Femur (tissue), 1 donor: ENCODE measurements at regions not wholly inside any gene's neighbourhood (a gene's known extent, or its start where the extent isn't known, plus 50 kb on each side); places are given as distances from the start of the nearest gene placed in this dataset.
"Not testable (repeated sequence)": the region's sequence is repeated elsewhere in the genome, so short reads cannot be mapped to it uniquely, and the experiment has no call there.

Experiments
- DNase-seq: peaks from one replicate; pipeline ENCODE4 v3.0.0-alpha.2; 2017

DNA sequence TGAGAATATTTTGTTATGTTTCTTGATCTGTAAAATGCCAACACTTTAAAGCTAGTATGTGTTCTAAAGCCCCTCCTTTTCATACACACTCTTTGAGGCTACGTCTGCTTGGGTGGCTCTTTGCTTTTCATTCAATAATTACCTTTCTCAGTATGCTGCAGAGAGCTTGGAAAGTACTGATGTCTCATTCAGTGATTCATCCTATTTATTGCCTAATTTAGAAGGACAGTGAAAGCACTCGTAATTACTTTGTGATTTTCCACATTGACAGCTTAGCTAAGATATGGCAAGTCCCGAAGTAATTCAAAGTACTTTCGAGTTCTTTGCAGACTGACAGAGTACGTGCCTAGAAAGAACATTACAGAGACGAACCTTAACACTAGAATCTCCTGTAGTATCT lies 57.2 kb downstream of the BMP15 start:
- no peak for DNase-seq

DNA sequence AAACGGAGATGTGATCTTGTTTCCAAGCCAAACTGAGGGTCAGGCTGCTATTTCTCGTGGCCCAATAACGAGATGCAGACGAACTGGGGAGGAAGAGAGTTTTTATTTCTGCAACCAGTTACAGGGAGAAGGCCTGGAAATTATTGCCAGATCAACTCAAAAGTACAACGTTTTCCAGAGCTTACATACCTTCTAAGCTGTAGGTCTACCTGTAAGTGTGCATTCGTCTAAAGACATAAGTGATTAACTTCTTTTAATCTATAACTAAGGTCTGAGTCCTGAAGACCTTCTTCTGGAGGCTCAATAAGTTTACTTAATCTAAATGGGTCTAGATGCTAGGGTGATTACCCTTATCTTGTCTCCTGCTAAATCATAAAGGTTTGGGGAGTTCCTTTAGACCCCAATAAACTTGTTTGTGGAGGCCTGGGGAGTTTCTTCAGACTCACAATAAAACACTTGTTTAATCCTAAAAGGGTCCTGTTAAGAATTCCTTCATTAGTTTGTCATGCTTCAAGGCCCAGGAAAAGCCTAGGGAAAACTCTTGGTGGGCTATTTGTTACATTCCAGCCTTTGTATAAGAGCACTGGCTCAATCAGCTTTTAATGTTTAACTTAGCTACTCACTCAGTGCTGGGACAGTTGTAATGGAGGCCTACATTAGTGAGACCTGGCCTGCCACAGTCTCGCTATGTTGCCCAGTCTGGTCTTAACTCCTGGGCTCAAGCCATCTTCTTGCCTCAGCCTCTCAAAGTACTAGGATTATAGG lies 58.5 kb downstream of the BMP15 start:
- DNase-seq, result not testable (repeated sequence)

DNA sequence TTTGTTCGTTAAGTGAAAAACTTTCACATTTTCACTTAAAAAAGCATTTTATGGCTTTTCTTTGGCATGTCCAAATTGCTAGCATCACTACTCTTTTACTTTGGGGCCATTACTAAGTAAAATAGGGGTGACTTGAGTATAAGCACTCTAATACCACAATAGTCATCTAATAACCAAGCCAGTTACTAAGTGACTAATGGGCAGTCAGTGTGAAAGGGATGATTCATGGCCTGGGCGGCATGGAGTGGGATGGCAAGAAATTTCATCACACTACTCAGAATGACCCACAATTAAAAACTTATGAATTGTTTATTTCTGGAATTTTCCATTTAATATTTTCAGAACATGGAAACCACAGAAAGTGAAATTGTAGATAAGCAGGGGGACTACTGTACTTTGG lies 60.9 kb downstream of the BMP15 start:
- DNase-seq, result no peak

DNA sequence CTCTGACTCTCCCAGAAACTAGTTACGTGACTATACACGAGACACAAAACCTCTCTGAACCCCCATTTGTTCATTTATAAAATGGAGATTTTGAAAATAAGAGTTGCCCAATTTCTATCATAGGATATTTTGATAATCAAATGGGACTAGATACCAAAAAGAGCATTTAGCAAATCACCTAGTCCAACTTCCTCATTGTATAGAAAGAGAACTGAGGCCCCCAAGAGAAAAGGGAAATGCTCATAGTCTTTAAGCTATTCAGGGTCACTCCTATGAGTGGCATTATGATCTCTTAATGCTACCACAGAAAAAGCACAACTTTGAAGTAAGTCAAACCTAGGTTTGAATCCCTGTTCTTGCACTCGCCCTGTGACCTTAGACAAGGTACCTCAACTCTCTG lies 62.7 kb downstream of the BMP15 start:
- no peak for DNase-seq

DNA sequence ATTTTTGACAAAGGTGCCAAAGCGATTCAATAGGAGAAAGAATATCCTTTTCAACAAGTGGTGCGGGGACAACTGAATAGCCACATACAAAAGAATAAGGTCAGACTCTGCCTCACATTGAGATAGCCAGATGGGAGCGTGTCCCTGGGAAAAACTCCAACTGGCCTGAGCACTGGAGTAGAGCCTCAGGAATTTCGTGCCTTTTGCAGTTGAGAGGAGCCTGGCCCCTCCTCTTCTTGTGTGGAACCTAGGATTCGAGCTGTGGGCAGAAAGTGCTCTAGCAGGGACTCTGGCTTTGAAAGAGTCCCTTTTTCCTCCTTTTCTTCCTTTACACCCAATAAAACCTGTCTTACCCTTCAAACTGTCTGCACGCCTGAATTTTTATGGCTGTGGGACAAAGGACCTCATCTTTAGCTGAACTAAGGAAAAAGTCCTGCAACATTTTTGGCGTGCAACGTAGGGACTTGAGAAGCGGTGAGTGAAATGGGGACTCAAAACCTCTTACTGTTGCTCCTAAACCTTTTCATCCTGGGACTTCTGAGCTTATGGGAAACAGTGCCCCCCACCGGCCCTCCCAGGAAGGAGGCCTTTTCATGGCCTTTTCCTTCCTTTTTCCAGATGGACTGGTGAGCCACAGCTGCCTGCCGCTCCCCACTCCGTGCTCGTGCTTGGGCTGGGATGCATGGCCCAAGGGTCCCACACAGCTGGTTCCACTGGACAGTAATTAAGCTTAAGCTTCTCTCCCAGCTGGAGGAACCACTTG lies 68.6 kb downstream of the BMP15 start:
- no peak for DNase-seq

DNA sequence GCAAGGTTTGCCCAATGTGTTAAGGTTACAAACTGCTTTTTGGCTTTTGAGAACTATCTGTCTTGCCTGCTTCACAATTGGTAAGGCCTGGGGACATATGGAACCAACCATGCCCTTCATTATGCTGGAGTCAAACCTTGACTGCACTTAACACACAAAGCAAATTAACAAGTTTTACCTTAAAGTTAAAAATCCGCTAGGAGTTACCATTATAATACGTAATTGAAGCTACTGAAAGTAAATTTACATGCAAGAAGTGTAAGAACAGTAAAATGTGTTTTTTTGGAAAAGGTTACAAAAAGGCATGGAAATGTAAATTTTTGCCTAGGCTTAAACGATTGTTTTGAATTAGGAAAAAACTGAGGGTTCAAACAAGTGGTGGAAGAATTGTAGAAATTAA lies 69.7 kb downstream of the BMP15 start:
- DNase-seq, result no peak

DNA sequence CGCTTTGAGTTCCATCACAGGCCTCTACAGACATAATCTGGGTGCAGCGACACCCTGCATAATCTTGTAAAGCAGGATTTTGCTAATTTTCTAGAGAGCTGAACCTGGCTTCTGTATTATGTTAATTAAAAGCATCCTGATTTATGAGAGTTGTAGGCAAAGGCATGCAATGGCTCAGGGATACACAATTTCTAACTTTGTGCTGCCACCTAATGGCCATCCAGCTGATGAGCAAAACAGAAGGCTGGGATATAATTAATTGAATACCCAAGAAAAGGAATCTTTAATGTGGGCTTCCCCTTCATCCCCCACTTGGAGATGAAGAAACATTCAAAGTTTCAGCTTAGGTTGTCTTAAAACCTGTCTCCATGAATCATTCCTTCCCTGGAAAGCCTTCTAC lies 78.1 kb downstream of the BMP15 start:
- DNase-seq, result peak; percentile 22

DNA sequence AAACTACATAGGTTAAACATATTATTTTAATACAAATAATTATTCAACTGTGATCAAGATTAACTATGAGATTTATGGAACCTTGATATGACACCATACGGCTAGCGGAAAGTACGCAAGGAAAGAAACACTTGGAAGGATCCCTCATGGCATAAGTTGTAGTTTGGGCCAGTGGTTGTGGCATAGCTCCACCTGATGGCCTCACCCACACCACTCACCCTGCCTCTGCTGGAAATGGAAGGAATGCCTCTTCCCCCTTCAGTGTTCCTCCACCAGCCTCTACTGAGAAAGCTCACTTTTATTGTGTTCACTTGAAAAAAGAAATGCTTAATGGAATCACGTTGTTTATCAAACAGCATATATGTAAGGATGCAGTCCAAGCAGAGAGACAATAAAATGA lies 86.4 kb downstream of the BMP15 start:
- no peak for DNase-seq

DNA sequence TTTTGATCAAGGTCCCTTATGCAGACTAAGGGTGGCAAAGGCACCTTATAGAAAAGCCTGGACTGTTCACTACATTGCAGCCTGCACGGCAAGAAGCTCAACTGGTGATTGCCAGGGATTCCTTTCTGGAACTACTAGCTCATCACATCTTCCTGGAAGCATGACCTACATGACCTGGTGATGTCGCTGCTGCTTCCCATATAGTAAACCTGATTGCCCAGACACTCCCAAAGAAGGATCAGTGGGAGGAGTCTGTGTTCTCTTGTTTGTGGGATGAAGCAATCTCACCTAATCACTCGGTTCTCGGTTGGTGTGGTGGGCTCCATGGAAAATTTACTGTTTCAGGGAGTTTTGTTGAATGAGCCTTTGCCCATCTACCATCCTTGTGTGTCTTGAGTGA lies 89.8 kb downstream of the BMP15 start:
- not testable (repeated sequence) for DNase-seq

DNA sequence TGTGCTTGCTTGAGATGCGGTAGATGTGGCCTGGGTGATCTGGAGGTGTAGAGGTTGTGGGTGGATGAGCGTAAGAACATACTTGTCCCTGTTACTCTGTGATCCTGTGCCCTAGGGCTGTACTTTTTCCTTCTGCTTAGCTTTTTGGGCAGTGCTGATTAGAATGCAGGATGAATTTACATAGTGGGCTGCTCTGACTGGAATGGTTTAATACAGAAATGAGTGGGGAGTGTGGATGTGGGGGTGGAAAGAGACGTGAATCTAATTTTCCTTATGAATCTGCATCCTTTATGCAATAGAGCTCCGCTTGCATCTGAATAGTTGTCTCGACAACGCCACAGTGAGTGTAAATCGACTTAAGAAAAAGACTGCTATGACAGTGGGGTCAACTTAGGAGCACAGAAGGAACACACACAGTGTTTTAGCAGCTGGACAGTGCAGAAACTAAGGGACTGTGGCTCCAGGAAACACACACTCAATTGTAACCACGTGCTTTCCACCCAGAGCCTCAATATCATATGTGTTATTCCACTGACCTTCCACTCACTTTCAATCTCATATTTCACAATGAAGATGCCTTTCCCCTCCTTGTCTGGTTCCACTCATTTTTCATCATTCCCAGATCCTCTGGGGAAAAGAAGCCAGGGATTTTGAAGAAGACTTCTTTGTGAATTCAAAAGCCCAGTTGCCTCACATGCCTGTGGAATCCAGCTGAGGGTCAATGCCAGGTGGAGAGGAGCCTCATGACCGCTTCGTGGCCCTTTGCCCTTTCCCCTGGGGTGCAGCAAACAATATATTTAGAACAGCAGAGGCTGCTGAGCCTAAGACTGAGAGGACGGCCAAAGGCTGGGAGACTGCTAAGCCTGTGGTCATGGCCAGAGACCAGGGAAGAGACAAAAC lies 91.4 kb downstream of the BMP15 start:
- DNase-seq, result peak; percentile 22

DNA sequence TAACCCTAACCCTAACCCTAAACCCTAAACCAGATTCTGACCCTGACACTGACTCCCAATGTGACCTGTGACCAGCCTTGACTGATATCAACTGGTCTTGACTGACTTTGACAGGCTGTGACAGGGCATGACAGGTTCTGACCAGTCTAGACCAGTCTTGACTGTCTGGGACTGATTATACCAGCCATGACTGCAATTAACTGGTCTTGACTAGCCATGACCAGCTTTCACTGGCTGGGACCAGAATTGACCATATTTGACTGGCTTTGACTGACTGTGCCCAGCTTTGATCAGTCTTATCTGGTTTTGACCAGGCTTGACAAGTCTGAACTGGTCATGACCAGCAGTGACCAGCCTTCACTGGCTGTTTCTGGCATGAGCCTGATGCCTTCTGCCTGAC lies 95.5 kb downstream of the BMP15 start:
- DNase-seq, result no peak

DNA sequence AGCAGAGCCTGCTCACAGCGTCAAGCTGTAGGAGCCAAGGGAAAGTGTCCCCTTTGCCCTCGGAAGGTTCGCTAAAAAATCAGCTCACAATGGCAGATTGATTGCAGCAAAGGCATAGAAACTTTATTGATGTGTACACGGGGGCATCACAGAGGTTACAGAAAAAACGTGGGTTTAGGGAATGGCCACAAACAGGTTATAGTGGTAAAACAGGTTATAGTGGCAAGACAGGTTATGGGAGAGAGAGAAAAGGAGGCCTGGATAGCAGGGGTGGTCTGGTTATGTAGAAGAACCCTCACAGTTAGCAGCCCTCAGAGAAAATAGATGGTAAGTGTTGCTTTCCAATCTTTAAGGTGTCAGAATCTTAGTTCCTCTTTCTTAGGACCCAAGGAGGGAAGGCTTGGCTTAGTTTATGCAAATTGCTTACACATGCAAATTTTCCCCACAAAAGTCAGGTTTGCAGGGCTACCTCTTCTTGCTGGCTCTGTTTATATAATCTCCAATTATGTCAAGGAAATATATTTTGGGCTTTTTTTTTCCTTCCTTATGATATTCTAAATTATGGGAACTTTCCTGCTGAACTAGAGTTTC lies 113.7 kb downstream of the BMP15 start:
- DNase-seq, result no peak

DNA sequence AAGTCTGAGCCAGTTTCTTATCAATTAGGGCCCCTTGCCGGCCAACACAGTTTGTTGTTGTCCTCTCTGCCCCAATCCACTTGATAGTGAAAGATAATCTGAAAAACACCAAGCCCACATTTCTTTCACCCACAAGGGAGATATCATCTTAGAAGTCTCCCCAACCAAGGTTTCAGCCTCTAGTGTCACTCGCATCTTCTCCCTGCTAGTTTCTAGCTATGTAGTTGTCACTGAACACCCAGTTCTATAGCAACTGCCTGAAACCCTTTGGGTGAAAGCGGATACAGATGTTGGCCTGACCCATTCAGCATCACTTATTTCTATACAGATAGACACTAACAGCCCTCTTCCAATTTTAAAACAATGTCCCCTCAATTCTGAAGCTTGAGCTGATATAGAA lies 116.3 kb downstream of the BMP15 start:
- DNase-seq, result no peak

DNA sequence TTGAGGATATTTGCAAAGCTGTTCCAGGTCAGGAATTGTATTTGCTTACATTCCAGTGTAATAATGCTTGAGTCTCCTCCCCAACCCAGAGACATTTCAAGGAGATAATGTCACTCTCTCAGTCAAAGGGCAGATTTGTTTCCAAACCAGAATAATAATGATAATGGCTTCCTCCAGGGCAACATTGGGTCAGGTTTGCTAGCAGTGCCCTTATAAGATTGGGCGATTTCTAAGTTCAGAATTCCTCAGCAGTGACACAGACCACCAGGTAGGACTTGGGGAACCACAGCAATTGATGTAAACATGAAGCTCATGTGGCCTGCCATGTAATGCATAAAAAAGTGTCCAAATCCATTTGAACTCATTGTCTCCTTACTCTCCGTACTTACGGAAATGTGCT lies 125.2 kb downstream of the BMP15 start:
- DNase-seq, result no peak

DNA sequence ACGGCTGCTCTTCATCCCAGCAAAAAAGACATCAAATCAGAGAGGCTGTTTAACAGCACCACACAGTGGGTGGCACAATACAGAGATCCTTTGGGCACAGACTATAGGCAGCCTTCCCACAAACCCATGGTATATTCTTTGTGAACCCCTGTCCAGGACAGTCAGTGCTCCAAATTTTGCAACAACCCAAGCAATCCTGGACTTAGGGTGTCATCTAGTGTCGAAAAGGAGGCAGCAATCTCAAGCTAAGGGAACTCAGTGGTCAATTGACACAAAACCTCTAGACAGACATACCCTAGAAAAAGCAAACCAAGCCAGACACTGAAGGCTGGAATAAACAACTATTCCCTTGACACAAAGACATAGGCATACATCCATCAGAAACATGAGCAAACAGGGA lies 137.4 kb downstream of the BMP15 start:
- DNase-seq, result no peak

DNA sequence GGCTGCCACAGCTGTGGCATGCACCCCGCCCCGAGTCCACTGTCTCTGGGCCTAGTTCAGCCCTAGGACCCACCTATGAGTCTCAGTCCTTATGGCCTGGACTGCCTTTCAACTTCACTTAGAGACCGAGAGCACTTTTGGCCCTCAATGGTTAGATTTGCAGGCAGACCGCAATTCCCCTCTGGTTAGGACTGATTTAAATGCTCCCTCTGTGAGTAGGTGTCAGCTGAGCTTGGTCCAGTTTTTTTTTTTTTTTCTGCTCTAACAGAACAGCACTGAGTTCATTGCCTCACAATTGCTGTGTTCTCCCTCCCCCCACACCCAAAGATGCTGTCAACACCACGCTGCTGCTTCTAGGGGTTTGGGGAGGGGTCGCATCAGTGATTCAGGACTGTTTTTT lies 143.2 kb downstream of the BMP15 start:
- DNase-seq, result no peak

DNA sequence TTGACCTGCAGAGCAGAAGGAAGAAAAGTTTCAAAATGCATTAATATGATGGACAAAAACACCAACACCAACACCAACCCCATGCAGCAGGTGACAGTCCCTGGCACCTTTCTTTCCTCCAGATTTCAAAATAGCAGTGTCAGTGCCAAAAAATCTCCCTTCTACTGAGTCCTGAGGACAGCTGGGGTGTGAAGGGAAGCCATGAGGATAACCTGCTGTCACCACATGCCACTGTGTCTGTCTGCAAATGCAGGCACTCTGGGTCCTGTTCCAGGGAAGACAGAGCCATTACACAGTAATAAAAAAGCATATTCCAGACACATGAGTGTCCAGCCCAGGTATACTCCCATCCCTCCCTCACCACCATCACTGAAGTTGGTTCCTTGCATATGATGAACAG lies 187.5 kb downstream of the BMP15 start:
- DNase-seq, result no peak

DNA sequence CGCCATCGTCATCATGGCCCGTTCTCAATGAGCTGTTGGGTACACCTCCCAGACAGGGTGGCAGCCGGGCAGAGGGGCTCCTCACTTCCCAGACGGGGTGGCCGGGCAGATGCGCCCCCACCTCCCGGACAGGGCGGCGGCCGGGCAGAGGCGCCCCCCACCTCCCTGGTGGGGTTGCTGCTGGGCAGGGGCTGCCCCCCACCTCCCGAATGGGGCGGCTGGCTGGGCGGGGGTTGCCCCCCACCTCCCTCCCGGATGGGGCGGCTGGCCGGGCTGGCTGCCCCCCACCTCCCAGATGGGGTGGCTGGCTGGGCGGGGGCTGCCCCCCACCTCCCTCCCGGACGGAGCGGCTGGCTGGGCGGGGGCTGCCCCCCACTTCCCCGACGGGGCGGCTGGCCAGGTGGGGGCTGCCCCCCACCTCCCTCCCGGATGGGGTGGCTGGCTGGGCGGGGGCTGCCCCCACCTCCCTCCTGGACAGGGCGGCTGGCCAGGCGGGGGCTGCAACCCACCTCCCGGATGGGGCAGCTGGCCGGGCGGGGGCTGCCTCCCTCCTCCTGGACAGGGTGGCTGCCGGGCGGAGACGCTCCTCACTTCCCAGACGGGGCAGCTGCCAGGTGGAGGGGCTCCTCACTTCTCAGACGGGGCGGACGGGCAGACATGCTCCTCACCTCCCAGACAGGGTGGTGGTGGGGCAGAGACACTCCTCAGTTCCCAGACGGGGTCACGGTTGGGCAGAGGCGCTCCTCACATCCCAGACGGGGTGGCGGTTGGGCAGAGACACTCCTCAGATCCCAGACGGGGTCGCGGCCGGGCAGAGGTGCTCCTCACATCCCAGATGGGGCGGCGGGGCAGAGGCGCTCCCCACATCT lies 208.8 kb downstream of the BMP15 start:
- DNase-seq, result not testable (repeated sequence)

DNA sequence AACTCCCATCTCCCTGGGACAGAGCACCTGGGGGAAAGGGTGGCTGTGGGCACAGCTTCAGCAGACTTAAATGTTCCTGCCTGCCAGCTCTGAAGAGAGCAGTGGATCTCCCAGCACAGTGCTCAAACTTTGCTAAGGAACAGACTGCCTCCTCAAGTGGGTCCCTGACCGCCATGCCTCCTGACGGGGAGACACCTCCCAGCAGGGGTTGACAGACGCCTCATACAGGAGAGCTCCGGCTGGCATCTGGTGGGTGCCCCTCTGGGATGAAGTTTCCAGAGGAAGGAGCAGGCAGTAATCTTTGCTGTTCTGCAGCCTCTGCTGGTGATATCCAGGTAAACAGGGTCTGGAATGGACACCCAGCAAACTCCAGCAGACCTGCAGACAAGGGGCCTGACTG lies 206.9 kb upstream of the NUDT10 start:
- DNase-seq, result not testable (repeated sequence)

DNA sequence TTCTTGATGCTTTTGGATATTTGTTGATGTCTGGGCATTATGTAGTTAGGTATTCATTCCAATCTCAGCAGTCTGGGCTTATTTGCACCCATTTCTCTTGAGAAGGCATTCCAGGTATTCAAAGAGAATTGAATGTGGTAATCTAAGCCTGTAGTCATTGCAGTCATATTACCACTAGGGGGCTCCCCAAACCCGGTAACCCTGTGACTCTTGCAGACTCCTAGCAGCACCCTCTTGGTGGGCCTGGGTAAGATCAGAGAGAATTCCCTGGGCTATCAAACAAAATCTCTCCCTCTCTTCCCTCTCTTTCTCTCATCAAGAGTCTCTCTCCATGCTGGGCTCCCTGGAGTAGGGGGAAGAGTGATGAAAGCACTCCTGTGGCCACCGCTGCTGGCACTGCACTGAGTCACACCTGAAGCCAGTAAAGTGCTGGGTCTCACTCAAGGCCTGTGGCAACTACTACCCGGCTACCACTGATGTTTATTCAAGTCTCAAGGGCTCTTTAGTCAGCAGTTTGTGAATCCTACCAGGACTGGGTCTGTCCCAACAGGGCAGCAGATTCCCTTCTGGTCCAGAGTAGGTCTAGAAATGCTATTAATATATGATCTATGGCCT lies 187.7 kb upstream of the NUDT10 start:
- DNase-seq, result no peak

DNA sequence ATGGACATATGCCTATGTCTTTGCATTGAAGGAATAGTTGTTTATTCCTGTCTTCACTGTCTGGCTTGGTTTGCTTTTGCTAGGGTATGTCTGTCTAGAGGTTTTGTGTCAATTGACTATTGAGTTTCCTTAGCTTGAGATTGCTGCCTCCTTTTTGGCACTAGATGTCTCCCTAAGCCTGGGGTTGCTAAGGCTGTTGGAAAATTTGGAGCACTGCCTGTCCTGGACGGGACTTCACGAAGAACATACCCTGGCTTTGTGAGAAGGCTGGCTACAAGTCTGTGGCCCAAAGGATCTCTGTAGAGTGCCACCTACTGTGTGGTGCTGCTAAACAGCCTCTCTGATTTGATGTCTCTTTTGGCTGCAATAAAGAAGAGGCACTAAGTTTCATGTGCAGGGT lies 183.8 kb upstream of the NUDT10 start:
- no peak for DNase-seq

DNA sequence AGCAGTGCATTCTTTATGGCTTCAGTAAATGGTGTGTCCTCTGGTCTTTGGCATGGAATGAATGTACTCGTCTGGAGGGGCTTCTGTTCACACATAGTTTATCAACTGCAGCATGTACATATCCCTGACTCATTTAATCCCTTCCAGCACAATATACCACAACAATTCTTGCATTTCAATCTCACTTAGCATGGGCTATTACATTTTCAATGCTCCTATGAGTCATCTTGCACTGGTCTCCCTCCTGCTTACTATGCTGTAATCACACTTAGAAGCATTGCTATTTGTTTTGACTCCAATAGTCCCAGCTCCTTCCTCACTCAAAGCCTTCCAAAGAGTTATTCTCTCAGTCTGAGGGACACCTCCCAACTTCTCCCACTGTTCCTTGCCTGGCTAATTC lies 180.9 kb upstream of the NUDT10 start:
- DNase-seq, result no peak
